ENCODE measurements at regions not wholly inside any gene's neighbourhood (a gene's known extent, or its start where the extent isn't known, plus 50 kb on each side); places are given as distances from the start of the nearest gene placed in this dataset.
"Not testable (repeated sequence)": the region's sequence is repeated elsewhere in the genome, so short reads cannot be mapped to it uniquely, and the experiment has no call there.

- Histone ChIP-seq H3K27me3 (ENCODE audit: low read depth) (no peaks in the 10 kb centered on the region), H3K36me3 (no peaks in the 10 kb centered on the region), H3K4me1 (peaks cover 32% of the 10 kb centered on the region)
Measured at GRCh38 chr10:78438907-78439809, 405.5 kb downstream of the RPS24 start.

DNA sequence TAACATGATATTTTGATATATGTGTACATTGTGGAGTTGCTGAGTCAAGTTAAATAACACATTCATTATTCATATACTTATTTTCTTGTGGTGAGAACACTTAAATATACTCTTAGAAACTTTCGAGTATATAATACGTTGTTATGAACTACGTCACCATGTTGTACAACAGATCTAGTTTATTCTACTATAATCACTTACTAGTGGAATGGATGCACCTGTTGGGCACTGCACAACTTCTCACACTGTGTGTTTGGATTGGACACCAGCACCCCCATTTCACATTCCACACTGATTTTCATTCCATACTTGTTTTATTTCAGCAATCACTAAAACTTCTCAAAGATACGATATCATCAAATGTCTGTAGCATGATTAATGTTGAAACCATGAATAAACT lies 407.3 kb downstream of the RPS24 start:
- peaks cover 23% of the 10 kb centered on the region for H3K4me1 ChIP-seq
- H3K27me3 ChIP-seq (ENCODE audit: low read depth), result no peaks in the 10 kb centered on the region
- intact Hi-C loops (cut with micrococcal nuclease), result no loop called here
- H3K9me3 ChIP-seq (replicated peaks), result no peaks in the 10 kb centered on the region
- no peak for DNase-seq
- H3K4me3 ChIP-seq, result no peak overlapping the region
- TF ChIP-seq, protein P1, sequence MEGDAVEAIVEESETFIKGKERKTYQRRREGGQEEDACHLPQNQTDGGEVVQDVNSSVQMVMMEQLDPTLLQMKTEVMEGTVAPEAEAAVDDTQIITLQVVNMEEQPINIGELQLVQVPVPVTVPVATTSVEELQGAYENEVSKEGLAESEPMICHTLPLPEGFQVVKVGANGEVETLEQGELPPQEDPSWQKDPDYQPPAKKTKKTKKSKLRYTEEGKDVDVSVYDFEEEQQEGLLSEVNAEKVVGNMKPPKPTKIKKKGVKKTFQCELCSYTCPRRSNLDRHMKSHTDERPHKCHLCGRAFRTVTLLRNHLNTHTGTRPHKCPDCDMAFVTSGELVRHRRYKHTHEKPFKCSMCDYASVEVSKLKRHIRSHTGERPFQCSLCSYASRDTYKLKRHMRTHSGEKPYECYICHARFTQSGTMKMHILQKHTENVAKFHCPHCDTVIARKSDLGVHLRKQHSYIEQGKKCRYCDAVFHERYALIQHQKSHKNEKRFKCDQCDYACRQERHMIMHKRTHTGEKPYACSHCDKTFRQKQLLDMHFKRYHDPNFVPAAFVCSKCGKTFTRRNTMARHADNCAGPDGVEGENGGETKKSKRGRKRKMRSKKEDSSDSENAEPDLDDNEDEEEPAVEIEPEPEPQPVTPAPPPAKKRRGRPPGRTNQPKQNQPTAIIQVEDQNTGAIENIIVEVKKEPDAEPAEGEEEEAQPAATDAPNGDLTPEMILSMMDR (IDR thresholded peaks at IDR 0.05; ENCODE audit: borderline replicate concordance), result no peak
- H3K36me3 ChIP-seq, result no peaks in the 10 kb centered on the region
- no peak overlapping the region for H3K27ac ChIP-seq (replicated peaks)

More at GRCh38 chr10:78438907-78439809, 405.5 kb downstream of the RPS24 start:
- no peak for DNase-seq
- intact Hi-C loops (cut with micrococcal nuclease), result no loop called here
- TF ChIP-seq, protein P1 (IDR thresholded peaks at IDR 0.05; ENCODE audit: borderline replicate concordance), result no peak
- no peak overlapping the region for H3K27ac ChIP-seq (replicated peaks)
- no peak overlapping the region for H3K4me3 ChIP-seq
- H3K9me3 ChIP-seq (replicated peaks), result no peaks in the 10 kb centered on the region

DNA sequence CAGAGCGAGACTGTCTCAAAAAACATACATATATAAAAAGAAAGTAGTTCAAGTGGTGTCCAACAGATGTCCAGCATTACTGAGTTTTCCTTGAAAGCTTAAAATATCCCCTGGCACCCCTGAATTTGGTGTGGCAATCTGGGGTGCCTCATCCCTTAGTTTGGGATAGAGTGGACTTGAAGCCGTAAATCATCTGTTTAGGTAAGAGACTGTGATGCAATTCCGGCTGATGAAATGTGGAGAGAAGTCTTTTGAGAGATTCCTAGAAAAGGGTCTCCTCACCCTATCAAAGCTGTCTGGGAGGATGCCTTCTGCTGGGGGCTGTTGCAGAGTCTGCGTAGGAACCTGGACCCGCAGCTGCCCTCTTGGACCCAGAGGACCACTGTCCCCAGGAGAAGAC lies 408.0 kb downstream of the RPS24 start:
- TF ChIP-seq, protein P1 (IDR thresholded peaks at IDR 0.05; ENCODE audit: borderline replicate concordance), result no peak
- Histone ChIP-seq H3K36me3 (no peaks in the 10 kb centered on the region), H3K4me3 (no peak overlapping the region), H3K27me3 (ENCODE audit: low read depth) (no peaks in the 10 kb centered on the region), H3K9me3 (replicated peaks) (no peaks in the 10 kb centered on the region), H3K27ac (replicated peaks) (no peak overlapping the region), H3K4me1 (peaks cover 22% of the 10 kb centered on the region)
- intact Hi-C loops (cut with micrococcal nuclease), result no loop called here
- no peak for DNase-seq

DNA sequence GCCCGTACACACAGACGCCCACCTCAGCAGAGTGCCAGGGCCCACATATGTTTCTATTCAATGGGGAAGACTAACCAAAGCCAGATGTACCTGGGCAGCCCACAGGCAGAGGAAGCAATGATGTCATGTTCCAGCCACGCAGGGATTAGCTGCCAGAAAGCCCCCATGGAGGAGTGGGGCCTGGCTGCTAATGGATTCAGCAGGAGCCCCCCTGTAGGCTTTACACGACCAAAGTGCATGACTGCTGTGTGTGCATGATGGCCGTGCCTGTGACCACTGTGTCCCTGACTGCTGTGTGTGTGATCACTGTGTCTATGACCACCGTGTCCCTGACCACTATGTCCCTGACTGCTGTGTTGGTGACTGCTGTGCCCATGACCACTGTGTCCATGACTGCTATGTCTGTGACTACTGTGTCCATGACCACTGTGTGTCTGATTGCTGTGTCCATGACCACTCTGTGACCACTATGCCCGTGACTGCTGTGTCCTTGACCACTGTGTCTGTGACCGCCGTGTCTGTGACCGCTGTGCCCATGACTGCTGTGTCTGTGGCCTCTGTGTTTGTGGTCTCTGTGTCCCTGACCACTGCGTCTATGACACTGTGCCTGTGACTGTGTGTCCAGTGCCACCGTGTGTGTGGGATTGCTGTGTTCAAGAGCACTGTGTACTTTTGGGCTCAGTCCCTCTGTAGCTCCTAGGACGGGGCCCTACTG lies 409.3 kb downstream of the RPS24 start:
- TF ChIP-seq, protein P1 (IDR thresholded peaks at IDR 0.05; ENCODE audit: borderline replicate concordance), result no peak
- intact Hi-C loops (cut with micrococcal nuclease), result no loop called here
- no peak overlapping the region for H3K4me3 ChIP-seq
- H3K27me3 ChIP-seq (ENCODE audit: low read depth), result no peaks in the 10 kb centered on the region
- no peaks in the 10 kb centered on the region for H3K36me3 ChIP-seq
- DNase-seq, result no peak
- no peaks in the 10 kb centered on the region for H3K9me3 ChIP-seq (replicated peaks)
- H3K27ac ChIP-seq (replicated peaks), result no peak overlapping the region
- H3K4me1 ChIP-seq, result peaks cover 9% of the 10 kb centered on the region

- DNase-seq, result no peak
- TF ChIP-seq, protein P1 (IDR thresholded peaks at IDR 0.05; ENCODE audit: borderline replicate concordance), result no peak
- Histone ChIP-seq H3K36me3 (no peaks in the 10 kb centered on the region), H3K27ac (replicated peaks) (no peak overlapping the region), H3K4me1 (no peaks in the 10 kb centered on the region), H3K9me3 (replicated peaks) (no peaks in the 10 kb centered on the region), H3K4me3 (no peak overlapping the region), H3K27me3 (ENCODE audit: low read depth) (no peaks in the 10 kb centered on the region)
- intact Hi-C loops (cut with micrococcal nuclease), result no loop called here
Measured at GRCh38 chr10:78443900-78444571, 410.4 kb downstream of the RPS24 start.

- DNase-seq; H3K27ac ChIP-seq (replicated peaks); H3K36me3 ChIP-seq; intact Hi-C loops (cut with micrococcal nuclease); H3K9me3 ChIP-seq (replicated peaks); H3K4me1 ChIP-seq; H3K27me3 ChIP-seq (ENCODE audit: low read depth); H3K4me3 ChIP-seq: not testable (repeated sequence)
Measured at GRCh38 chr10:78444741-78445140, 411.1 kb downstream of the RPS24 start.
